ENCODE measurements at regions not wholly inside any gene's neighbourhood (a gene's known extent, or its start where the extent isn't known, plus 50 kb on each side); places are given as distances from the start of the nearest gene placed in this dataset.

DNA sequence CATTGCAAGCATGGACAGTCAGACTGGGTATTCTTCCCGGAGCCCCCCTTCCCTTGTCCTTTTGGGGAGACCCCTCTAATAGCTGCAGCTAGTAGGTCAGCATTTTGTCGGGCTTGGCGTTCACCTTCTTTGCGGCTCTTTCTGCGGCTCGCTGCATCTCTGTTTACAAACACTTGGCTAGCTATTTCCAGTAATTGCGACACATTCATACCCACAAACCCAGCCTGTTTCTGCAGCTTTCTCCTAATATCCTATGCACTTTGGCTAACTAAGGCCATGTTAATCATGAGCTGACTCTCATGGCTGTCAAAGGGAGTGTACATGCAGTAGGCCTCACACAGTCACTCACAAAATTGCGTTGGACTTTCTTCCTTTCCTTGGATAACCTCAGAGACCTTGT lies 716.4 kb downstream of the AMY1C start:
- no peaks in the 10 kb centered on the region for H3K4me1 ChIP-seq (ENCODE audit: insufficient read depth)
- DNase-seq (ENCODE audit: low spot score) = no peak
- H3K27me3 ChIP-seq = no peaks in the 10 kb centered on the region
- H2AFZ ChIP-seq = no peak overlapping the region
- no peaks in the 10 kb centered on the region for H3K9me2 ChIP-seq (replicated peaks; ENCODE audit: insufficient read depth)
- H3K9me3 ChIP-seq (ENCODE audit: low read depth) = no peaks in the 10 kb centered on the region
- no peak overlapping the region for H3K27ac ChIP-seq
- no peak for TF ChIP-seq EZH2 (IDR thresholded peaks at IDR 0.05; ENCODE audit: borderline replicate concordance)
- TF ChIP-seq, protein P1, sequence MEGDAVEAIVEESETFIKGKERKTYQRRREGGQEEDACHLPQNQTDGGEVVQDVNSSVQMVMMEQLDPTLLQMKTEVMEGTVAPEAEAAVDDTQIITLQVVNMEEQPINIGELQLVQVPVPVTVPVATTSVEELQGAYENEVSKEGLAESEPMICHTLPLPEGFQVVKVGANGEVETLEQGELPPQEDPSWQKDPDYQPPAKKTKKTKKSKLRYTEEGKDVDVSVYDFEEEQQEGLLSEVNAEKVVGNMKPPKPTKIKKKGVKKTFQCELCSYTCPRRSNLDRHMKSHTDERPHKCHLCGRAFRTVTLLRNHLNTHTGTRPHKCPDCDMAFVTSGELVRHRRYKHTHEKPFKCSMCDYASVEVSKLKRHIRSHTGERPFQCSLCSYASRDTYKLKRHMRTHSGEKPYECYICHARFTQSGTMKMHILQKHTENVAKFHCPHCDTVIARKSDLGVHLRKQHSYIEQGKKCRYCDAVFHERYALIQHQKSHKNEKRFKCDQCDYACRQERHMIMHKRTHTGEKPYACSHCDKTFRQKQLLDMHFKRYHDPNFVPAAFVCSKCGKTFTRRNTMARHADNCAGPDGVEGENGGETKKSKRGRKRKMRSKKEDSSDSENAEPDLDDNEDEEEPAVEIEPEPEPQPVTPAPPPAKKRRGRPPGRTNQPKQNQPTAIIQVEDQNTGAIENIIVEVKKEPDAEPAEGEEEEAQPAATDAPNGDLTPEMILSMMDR (IDR thresholded peaks at IDR 0.05; ENCODE audit: poor library complexity) = no peak
- no peak overlapping the region for H3K4me2 ChIP-seq
- H3K4me3 ChIP-seq = no peak overlapping the region
- no peaks in the 10 kb centered on the region for H3K79me2 ChIP-seq
- H3K36me3 ChIP-seq (replicated peaks; ENCODE audit: insufficient read depth, low read depth) = no peaks in the 10 kb centered on the region
- no peaks in the 10 kb centered on the region for H4K20me1 ChIP-seq (ENCODE audit: insufficient read depth, poor library complexity, severe bottlenecking)
- WGBS (ENCODE audit: low lambda C conversion rate, missing lambda C conversion rate) = 91% methylated on average over 8 of the region's 8 CpGs

GRCh38 chr1:104467590-104467989 lies 717.9 kb downstream of the AMY1C start:
- Histone ChIP-seq H2AFZ (no peak overlapping the region), H4K20me1 (ENCODE audit: insufficient read depth, poor library complexity, severe bottlenecking) (no peaks in the 10 kb centered on the region), H3K4me3 (no peak overlapping the region), H3K4me1 (ENCODE audit: insufficient read depth) (no peaks in the 10 kb centered on the region), H3K36me3 (replicated peaks; ENCODE audit: insufficient read depth, low read depth) (no peaks in the 10 kb centered on the region), H3K27ac (no peak overlapping the region), H3K27me3 (no peaks in the 10 kb centered on the region), H3K9me3 (ENCODE audit: low read depth) (no peaks in the 10 kb centered on the region), H3K79me2 (no peaks in the 10 kb centered on the region), H3K4me2 (no peak overlapping the region), H3K9me2 (replicated peaks; ENCODE audit: insufficient read depth) (no peaks in the 10 kb centered on the region)
- no peak for DNase-seq (ENCODE audit: low spot score)
- TF ChIP-seq, protein P1 (IDR thresholded peaks at IDR 0.05; ENCODE audit: poor library complexity) = no peak
- no peak for TF ChIP-seq EZH2phosphoT487 (IDR thresholded peaks at IDR 0.05; ENCODE audit: low read depth, severe bottlenecking, unreplicated experiment)
- no peak for TF ChIP-seq EZH2 (IDR thresholded peaks at IDR 0.05; ENCODE audit: borderline replicate concordance)
- WGBS (ENCODE audit: low lambda C conversion rate, missing lambda C conversion rate) = 92% methylated on average over 5 of the region's 5 CpGs

DNA sequence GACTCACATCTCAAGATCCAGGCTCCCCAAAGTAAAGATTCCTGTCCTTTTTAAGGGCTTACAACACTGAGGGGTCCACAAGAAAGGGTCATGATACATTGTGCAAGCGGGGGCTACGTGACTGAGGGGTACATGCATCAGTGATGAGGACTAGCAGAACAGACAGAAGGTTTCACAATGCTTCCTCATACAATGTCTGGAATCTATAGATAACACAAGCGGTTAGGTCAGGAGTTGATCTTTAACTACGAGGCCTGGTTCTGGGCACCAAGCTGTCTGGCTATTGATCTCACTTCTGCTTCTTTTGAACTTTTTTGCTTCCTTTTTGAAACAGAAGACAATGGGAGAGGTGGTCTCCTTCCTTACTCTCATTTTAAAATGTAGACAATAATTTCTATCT lies 718.6 kb downstream of the AMY1C start:
- Histone ChIP-seq H3K27ac (no peak overlapping the region), H3K9me3 (ENCODE audit: low read depth) (no peaks in the 10 kb centered on the region), H2AFZ (no peak overlapping the region), H3K79me2 (no peaks in the 10 kb centered on the region), H3K4me3 (no peak overlapping the region), H3K27me3 (no peaks in the 10 kb centered on the region), H3K36me3 (replicated peaks; ENCODE audit: insufficient read depth, low read depth) (no peaks in the 10 kb centered on the region), H3K4me1 (ENCODE audit: insufficient read depth) (no peaks in the 10 kb centered on the region), H3K4me2 (no peak overlapping the region), H3K9me2 (replicated peaks; ENCODE audit: insufficient read depth) (no peaks in the 10 kb centered on the region), H4K20me1 (ENCODE audit: insufficient read depth, poor library complexity, severe bottlenecking) (no peaks in the 10 kb centered on the region)
- no peak for DNase-seq (ENCODE audit: low spot score)
- 65% methylated on average over 4 of the region's 4 CpGs for WGBS (ENCODE audit: low lambda C conversion rate, missing lambda C conversion rate)
- TF ChIP-seq EZH2 (IDR thresholded peaks at IDR 0.05; ENCODE audit: borderline replicate concordance) (no peak), EZH2phosphoT487 (IDR thresholded peaks at IDR 0.05; ENCODE audit: low read depth, severe bottlenecking, unreplicated experiment) (no peak)
- TF ChIP-seq, protein P1 (IDR thresholded peaks at IDR 0.05; ENCODE audit: poor library complexity) = no peak

DNA sequence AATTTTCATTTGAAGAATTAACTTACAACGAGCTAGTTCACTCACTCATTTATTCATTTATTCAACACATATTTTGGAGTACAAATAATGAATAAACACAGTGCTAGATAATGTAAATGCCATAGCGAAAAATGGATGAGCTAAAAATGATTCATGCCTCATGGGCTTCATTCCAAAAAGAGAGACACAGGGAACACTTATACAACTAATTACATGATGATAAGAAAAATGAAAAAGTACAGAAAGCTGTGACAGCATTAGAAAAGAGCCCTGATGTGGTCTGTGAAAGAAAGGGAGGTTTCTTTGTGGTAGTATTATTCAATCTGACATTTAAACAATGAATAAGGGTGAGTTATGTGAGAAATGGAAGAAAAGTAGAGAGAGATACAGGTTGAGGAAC lies 726.4 kb downstream of the AMY1C start:
- no peak for DNase-seq (ENCODE audit: low spot score)
- no peaks in the 10 kb centered on the region for H3K4me1 ChIP-seq (ENCODE audit: insufficient read depth)
- H3K9me2 ChIP-seq (replicated peaks; ENCODE audit: insufficient read depth) = no peaks in the 10 kb centered on the region
- 39% methylated on average over 2 of the region's 2 CpGs for WGBS (ENCODE audit: low lambda C conversion rate, missing lambda C conversion rate)
- H2AFZ ChIP-seq = no peak overlapping the region
- H3K27me3 ChIP-seq = no peaks in the 10 kb centered on the region
- H3K9me3 ChIP-seq (ENCODE audit: low read depth) = no peaks in the 10 kb centered on the region
- H4K20me1 ChIP-seq (ENCODE audit: insufficient read depth, poor library complexity, severe bottlenecking) = no peaks in the 10 kb centered on the region
- H3K4me3 ChIP-seq = no peak overlapping the region
- H3K79me2 ChIP-seq = no peaks in the 10 kb centered on the region
- no peaks in the 10 kb centered on the region for H3K36me3 ChIP-seq (replicated peaks; ENCODE audit: insufficient read depth, low read depth)
- TF ChIP-seq EZH2 (IDR thresholded peaks at IDR 0.05; ENCODE audit: borderline replicate concordance) (no peak), EZH2phosphoT487 (IDR thresholded peaks at IDR 0.05; ENCODE audit: low read depth, severe bottlenecking, unreplicated experiment) (no peak)
- TF ChIP-seq, protein P1 (IDR thresholded peaks at IDR 0.05; ENCODE audit: poor library complexity) = no peak
- no peak overlapping the region for H3K27ac ChIP-seq
- no peak overlapping the region for H3K4me2 ChIP-seq
